ENCODE measurements at regions not wholly inside any gene's neighbourhood (a gene's known extent, or its start where the extent isn't known, plus 50 kb on each side); places are given as distances from the start of the nearest gene placed in this dataset.

GRCh38 chr1:143691971-143692529 lies 279.7 kb downstream of the FAM72C start:
- Histone ChIP-seq H3K27me3 (ENCODE audit: control insufficient read depth, insufficient read depth, low read length) (peaks cover 13% of the 10 kb centered on the region), H3K4me1 (ENCODE audit: control insufficient read depth, insufficient read depth, low read length) (no peaks in the 10 kb centered on the region), H3K9me3 (ENCODE audit: control insufficient read depth, insufficient read depth, low read length) (no peaks in the 10 kb centered on the region), H3K27ac (ENCODE audit: low read length) (no peak overlapping the region), H3K36me3 (ENCODE audit: control insufficient read depth, insufficient read depth, low read length) (no peaks in the 10 kb centered on the region), H3K4me3 (ENCODE audit: low read length) (no peak overlapping the region)
- Mint-ChIP-seq H3K27ac (no peak overlapping the region), H3K27me3 (ENCODE audit: low read depth in 2 of 2) (peaks cover 19 to 64% of the 10 kb centered on the region in 2 donors), H3K36me3 (no peaks in the 10 kb centered on the region), H3K4me3 (no peak overlapping the region), H3K4me1 (no peaks in the 10 kb centered on the region), H3K9me3 (peaks cover 4 to 5% of the 10 kb centered on the region in 2 donors)
- 10% methylated on average over 29 of the region's 29 CpGs for WGBS (ENCODE audit: insufficient coverage)
- no peak for TF ChIP-seq CTCF (IDR thresholded peaks at IDR 0.05)
- no peak for DNase-seq
- ATAC-seq: no peak
- intact Hi-C loops (cut with micrococcal nuclease): no loop called here

- H3K27me3 ChIP-seq (ENCODE audit: control insufficient read depth, insufficient read depth, low read length): peaks cover 13% of the 10 kb centered on the region
- 9% methylated on average over 27 of the region's 27 CpGs for WGBS (ENCODE audit: insufficient coverage)
- H3K4me1 Mint-ChIP-seq: no peaks in the 10 kb centered on the region
Measured at GRCh38 chr1:143691400-143691891, 280.3 kb downstream of the FAM72C start.

GRCh38 chr1:143689781-143690180 lies 282.0 kb downstream of the FAM72C start:
- 42% methylated on average over 2 of the region's 4 CpGs for WGBS (ENCODE audit: insufficient coverage)
- no peaks in the 10 kb centered on the region for H3K36me3 ChIP-seq (ENCODE audit: control insufficient read depth, insufficient read depth, low read length)
- peaks cover 13% of the 10 kb centered on the region for H3K27me3 ChIP-seq (ENCODE audit: control insufficient read depth, insufficient read depth, low read length)
- Mint-ChIP-seq H3K4me1 (no peaks in the 10 kb centered on the region), H3K36me3 (no peaks in the 10 kb centered on the region), H3K9me3 (peaks cover 4 to 5% of the 10 kb centered on the region in 2 donors), H3K4me3 (no peak overlapping the region), H3K27ac (no peak overlapping the region), H3K27me3 (ENCODE audit: low read depth in 2 of 2) (peaks cover 16 to 56% of the 10 kb centered on the region in 2 donors)
- H3K4me3 ChIP-seq (ENCODE audit: low read length): no peak overlapping the region
- no peak for TF ChIP-seq CTCF (IDR thresholded peaks at IDR 0.05)
- H3K4me1 ChIP-seq (ENCODE audit: control insufficient read depth, insufficient read depth, low read length): no peaks in the 10 kb centered on the region
- DNase-seq: no peak
- intact Hi-C loops (cut with micrococcal nuclease): no loop called here
- no peaks in the 10 kb centered on the region for H3K9me3 ChIP-seq (ENCODE audit: control insufficient read depth, insufficient read depth, low read length)
- no peak overlapping the region for H3K27ac ChIP-seq (ENCODE audit: low read length)
- ATAC-seq: no peak

More at GRCh38 chr1:143691400-143691891, 280.3 kb downstream of the FAM72C start:
- no peak for ATAC-seq
- no peaks in the 10 kb centered on the region for H3K9me3 ChIP-seq (ENCODE audit: control insufficient read depth, insufficient read depth, low read length)
- DNase-seq: no peak
- Mint-ChIP-seq H3K4me3 (no peak overlapping the region), H3K9me3 (peaks cover 4 to 5% of the 10 kb centered on the region in 2 donors), H3K36me3 (no peaks in the 10 kb centered on the region), H3K27ac (no peak overlapping the region), H3K27me3 (ENCODE audit: low read depth in 2 of 2) (peaks cover 19 to 64% of the 10 kb centered on the region in 2 donors)
- H3K4me1 ChIP-seq (ENCODE audit: control insufficient read depth, insufficient read depth, low read length): no peaks in the 10 kb centered on the region
- no peak overlapping the region for H3K4me3 ChIP-seq (ENCODE audit: low read length)
- no peak overlapping the region for H3K27ac ChIP-seq (ENCODE audit: low read length)
- no peak for TF ChIP-seq CTCF (IDR thresholded peaks at IDR 0.05)
- H3K36me3 ChIP-seq (ENCODE audit: control insufficient read depth, insufficient read depth, low read length): no peaks in the 10 kb centered on the region
- intact Hi-C loops (cut with micrococcal nuclease): no loop called here

- peaks cover 0 to 7% of the 10 kb centered on the region in 2 donors for H3K27me3 Mint-ChIP-seq (ENCODE audit: low read depth in 2 of 2)
- no peaks in the 10 kb centered on the region for H3K27me3 ChIP-seq (ENCODE audit: control insufficient read depth, insufficient read depth, low read length)
- H3K4me3 ChIP-seq (ENCODE audit: low read length): no peak overlapping the region
- peaks cover 0 to 2% of the 10 kb centered on the region in 2 donors for H3K9me3 Mint-ChIP-seq
- no peak for DNase-seq
- intact Hi-C loops (cut with micrococcal nuclease): no loop called here
- ATAC-seq: no peak
- H3K9me3 ChIP-seq (ENCODE audit: control insufficient read depth, insufficient read depth, low read length): no peaks in the 10 kb centered on the region
- H3K4me1 Mint-ChIP-seq: no peaks in the 10 kb centered on the region
- H3K36me3 ChIP-seq (ENCODE audit: control insufficient read depth, insufficient read depth, low read length): no peaks in the 10 kb centered on the region
- TF ChIP-seq CTCF (IDR thresholded peaks at IDR 0.05): no peak
- H3K4me3 Mint-ChIP-seq: no peak overlapping the region
- H3K4me1 ChIP-seq (ENCODE audit: control insufficient read depth, insufficient read depth, low read length): no peaks in the 10 kb centered on the region
- H3K36me3 Mint-ChIP-seq: no peaks in the 10 kb centered on the region
- no peak overlapping the region for H3K27ac Mint-ChIP-seq
- no peak overlapping the region for H3K27ac ChIP-seq (ENCODE audit: low read length)
- WGBS (ENCODE audit: insufficient coverage): 90% methylated on average over 14 of the region's 14 CpGs
Measured at GRCh38 chr1:143680304-143680703, 291.5 kb downstream of the FAM72C start.

Data from natural killer cell (primary cell).